Stimulated activated CD4-positive, alpha-beta T cell treated with anti-CD3 and anti-CD28 coated beads, Interleukin-15, amount 100 ng/mL, for 48 hours (primary cell): ENCODE measurements at regions not wholly inside any gene's neighbourhood (a gene's known extent, or its start where the extent isn't known, plus 50 kb on each side); places are given as distances from the start of the nearest gene placed in this dataset.

Source experiments
- DNase-seq, 2 donors: peaks; one replicate each; pipeline ENCODE4 v3.0.0-alpha.2; 2020; ENCODE audit warnings: low read depth in 2 of 2

DNA sequence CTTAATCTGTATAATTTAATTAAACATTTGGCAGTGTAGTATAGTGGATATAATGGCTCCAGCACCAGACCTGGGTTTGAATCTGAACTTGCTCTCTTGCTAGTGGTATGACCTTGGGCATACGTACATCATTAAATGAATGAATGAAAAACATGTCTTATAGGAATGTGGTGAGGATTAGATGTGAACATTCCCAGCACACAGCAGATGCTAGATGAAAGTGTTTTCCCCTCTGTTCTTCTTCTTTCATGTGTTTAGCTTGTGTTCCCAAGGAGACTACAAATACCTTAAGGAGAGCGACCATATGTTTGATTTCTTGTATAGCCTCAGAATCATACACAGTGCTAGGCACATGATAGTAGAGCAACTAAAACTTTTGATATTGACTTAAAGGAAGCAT, 56.5 kb downstream of the CT47B1 start:
- no peak for DNase-seq

DNA sequence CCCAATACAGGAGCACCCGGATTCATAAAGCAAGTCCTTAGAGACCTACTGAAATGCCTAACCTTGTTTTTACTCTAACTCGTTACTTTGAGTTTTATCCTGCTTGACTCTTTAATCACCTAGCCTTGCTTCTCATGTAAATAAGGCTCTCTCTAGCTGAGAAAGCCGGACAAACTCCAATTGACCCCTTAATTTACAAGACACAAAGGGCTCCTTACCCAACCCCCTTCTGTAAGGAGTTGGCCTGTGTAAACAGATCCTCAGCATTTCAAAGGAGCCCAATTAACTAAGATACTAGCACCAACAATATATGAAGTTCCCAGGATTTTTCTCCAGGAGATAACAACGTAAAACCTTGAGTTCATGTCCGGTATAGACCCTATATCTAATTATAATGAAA, 61.7 kb downstream of the CT47B1 start:
- DNase-seq: no peak

DNA sequence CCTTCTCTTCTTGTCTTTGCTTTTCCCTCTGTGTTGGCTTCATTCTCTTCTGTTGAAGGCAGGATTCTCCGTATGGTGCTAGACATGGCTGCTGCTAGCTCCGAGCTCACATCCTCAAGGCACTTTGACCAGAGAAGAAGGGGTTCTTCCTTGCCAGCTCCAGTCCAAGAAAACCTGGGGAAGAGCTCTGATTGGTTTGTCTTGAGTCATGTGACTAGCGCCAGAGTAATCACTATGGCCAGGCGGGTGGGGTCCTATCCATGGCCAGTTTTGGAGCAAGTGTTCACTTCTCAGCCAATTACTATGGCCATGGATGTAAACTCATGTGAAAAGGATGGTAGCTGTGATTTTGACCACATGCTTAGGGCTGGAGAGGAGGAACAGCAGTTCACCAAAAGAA, 74.2 kb downstream of the CT47B1 start:
- no peak for DNase-seq

DNA sequence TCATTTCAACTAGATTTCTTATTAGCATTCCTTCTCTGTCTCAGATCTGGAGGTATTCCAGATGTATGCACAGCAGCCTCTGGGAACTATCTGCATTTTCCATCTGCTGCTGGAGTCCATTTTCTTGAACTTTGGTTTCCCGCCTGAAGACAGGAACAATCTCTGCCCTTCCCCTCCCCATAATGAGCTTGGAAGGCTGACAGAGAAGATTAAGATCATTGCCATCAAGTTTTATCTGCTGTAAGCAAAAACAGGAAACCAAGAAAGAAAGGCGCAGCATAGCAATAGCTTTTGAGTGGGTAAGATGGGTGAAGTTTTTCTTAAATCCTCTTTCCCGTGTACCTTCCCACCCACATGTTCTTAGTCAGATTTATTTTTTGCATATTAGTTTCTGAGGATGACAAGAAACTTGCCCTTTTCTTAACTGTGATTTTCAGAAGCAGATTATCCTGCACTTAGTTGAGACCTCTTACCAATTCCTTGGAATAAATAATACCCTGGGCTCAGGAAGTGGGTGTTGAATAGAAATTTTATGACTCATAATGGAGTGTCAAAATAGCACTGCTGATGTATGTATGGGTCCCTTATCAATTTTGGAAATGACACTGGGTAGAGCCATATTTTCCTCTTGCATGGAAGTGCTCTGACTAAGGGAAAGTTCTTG, 78.3 kb downstream of the CT47B1 start:
- DNase-seq: no peak

DNA sequence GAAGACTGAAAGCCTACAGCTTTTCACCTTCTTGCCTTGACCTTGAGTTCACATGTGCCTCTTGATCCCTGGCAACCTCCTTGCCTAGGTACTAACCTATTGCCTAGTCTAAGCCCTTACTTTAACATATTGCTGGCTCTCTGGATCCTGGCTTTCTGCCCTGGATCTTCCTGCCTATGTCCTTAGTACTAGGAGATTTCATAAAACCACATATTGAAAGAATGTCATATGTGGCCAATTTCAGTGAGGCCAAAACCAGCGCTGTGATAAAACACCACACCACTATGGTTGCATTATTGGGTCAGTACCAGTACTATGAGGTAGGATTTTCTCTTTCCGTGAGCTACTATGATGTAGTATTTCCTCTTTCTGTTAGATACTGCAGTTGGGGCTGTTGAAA, 80.4 kb downstream of the CT47B1 start:
- no peak for DNase-seq

DNA sequence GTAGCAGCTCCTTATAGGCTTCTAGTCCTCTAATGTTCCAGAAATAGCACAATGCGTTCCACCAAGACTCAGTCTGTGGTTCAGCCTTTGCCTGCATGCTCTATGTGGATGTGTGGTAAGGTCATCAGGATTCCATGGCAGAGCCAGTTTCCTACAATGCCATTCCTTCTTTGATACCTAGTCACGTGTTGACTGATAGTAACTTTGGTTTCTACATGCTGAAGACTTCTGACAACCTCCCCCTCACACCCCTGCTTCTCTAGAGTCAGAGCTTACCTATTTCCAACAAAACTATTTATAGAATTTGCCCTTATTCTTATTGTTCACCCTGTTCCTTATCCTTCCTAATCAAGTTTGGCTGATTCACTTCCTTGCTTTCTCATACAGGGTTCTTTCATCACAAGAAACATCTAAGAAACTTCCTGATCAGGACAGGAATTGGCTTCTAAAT, 81.1 kb downstream of the CT47B1 start:
- DNase-seq: no peak

DNA sequence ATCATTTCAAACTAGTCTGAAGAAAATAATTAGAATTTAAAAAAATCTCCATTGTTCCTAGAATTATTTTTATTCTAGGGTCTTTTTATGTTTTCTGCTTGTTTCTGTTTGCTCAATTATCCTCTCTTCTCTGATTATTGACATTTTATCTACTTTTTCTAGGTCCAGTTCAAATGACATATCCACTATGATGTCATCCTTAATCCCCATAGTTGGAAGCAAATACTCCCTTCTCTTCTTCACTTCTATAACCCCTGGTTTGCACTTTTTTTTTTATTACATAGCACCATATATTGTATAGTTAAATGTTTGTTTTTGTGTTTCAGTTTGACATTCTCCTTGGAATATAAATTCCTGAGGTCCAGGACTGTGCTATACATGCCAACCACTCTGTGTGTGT, 82.6 kb downstream of the CT47B1 start:
- DNase-seq: no peak

DNA sequence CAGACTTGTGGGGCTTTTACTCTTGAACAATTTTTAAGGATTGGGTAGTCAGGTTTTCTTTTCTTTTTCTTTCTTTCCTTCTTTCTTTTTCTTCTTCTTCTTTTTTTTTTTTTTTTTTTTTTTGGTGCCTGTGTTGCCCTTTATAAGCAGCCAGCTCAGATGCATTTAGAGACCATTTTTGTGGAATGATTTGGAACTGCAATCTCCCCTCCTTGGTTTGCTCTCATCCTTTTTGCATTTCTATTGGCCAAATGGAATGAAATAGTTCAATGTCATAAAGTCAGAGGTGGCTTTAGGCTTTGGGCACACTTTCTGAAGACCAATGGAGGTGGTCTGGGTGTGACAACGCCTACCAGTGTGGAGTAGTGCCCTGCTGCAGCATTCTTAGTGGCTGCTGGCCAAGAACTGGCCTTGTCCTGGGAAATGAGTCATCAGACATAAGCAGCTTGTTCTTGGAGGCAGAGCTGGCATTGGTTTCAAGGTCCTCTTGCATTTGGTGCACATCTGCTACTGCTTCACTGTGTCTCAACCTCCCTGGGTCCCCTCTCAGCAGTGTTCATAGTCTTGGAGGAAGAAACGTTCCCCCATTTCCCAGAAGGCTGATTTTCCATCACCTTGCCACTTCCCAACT, 84.5 kb downstream of the CT47B1 start:
- no peak for DNase-seq

DNA sequence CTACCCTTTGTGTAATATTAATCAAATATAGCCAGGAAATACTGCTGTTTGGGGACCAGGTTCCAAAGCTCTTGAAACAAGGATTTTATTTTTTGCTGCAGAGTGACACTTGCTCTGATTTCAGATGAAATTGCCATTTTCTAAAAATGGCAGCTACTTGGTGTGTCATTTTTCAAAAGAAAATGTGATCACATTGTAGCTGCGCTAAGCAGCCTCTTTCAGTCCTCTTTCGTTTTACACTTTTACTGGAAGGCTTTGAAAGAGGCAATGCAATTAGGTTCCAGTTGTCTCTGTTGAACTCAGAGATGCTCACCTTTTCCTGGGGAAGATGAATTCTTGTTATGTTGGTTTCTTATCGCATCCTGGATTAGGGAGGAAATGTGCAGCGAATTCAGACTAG, 85.1 kb downstream of the CT47B1 start:
- DNase-seq: no peak

DNA sequence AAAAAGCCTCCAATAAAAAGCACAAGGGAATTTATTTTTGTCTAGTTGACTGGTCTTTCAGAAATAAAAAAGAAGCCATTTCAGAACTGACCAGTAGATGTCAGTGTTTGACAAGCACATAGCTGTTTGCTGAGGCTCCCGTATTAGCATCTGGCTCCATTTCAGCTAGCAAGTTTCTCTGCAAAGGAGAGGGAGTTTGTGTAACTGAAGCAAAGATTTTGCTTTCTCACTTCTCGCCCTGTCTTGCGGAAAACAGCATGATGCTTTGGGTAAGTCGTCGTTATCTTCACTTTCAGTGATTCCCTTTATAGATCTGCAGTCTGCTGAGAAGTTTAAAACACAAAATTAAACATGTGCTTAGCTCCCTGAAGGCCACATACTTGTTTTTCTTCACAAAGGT, 85.5 kb downstream of the CT47B1 start:
- no peak for DNase-seq

DNA sequence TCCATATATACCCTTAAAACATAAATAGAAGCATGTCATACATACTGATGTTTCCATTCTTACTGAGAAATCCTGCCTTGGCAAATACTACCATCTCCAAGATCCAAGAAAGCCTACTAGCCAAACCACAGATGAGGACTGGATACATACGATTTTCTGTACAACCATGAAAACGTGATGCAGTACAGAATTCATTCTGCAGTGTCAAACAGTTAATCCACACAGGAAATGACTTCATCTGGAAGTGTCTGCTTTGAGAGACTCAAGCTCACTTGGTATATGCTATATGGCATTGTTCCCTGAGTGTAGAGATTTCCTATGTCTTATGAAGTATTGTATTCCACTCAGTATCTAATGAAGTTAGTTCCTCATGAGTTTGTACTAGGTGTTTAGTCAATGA, 94.3 kb downstream of the CT47B1 start:
- DNase-seq: no peak

DNA sequence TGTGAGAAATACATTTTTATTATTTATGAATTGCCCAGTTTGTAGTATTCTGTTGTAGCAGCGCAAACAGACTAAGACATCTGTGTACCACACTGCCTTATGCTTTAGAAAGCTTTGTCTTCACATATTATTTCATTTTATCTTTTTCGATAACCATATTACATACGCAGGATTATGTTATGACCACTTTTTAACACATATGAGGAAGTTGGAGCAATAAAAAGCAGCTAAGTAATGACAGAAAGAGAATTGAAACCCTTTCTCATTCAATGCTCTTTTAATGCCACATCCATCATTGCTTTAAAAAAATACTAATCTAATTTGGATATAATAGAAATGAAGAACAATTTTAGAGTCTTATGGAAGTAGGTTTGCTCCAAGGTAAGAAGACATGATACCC, 99.7 kb downstream of the CT47B1 start:
- no peak for DNase-seq

DNA sequence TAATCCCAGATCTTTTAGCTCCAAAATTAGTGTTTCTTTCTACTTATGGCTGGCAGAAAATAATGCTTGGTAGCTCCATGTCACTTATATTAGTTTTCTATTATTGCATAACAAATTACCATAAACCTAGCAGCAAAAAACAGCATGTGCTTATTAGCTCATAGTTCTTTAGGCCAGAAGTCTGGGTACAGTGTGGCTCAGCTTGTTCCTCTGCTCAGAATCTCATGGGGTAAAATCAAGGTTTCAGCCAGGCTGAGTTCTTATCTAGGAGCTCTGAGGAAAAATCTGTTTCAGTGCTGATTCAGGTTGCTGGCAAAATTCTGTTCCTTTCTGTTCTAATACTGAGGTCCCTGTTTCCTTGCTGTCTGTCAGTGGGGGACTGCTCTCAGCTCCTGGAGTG, 101.1 kb downstream of the CT47B1 start:
- DNase-seq: no peak

DNA sequence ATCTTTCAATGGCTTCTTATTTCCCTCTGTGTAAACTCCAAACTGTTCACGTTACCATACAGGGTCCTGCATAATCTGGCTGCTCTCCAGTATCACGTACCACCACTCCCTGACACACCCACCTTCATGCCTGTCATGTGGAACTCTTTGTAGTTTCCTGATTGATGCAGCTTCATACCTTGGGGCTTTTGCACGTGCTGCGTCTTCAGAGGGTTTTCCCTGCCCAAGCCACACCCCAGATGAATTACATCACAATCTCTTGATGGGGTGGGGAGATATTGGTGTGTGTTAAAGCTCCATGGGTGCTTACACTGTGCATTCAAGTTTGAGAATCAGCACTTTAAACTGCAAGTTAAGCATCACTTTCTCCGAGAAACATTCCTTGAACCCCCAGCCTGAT, 101.9 kb downstream of the CT47B1 start:
- no peak for DNase-seq

DNA sequence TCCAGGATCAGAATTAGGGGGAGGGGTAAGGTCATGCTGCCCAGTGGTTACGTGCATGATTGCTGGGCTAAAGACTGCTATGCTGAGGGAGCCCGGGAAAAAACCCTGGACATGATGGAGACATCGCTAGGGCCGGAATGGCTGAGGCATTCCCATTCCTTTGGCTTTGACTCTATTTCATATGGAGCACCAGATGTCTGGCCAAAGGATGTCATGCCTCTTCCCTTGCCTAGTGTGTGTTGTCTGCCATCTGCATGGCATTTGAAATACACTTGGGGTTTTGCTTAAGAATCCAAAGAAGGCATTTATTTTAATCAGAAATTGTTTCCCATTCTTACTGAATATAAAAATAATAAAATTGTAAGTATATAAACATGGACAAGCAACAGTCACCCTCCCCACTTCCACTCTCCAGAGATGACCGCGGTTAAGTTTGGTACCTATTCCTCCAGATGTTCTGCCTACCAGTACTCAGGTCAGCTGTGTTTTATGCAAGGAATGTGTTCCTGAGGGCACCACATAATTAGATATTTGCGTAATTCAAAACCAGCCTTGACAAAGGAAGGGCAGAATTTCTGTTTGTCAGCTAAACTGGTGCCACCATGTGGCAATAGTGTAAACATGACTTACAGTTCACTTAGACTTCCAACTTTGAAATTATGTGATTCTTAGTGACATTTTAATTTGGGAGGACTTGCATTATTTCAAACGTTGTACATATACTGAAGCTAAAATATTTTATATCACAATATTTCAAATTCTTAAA, 105.9 kb downstream of the CT47B1 start:
- DNase-seq: no peak

DNA sequence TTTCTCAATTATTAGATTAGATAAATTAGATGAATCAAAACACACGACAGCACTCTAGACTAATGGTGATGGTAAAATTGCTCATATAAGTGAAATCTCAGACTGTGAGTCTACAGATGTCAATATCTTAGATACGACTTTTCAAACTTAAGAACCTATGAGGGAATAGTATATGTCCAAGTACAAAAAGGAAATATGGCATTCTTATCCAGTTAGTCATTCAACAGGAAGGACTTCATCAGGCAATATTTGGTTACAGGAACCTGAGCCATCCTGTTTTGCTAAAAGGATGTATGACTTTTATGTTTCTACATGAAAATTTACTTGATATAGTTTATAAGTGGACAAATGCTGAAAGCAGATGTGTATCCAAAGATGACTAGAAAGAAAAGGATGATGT, 107.0 kb downstream of the CT47B1 start:
- DNase-seq: no peak

DNA sequence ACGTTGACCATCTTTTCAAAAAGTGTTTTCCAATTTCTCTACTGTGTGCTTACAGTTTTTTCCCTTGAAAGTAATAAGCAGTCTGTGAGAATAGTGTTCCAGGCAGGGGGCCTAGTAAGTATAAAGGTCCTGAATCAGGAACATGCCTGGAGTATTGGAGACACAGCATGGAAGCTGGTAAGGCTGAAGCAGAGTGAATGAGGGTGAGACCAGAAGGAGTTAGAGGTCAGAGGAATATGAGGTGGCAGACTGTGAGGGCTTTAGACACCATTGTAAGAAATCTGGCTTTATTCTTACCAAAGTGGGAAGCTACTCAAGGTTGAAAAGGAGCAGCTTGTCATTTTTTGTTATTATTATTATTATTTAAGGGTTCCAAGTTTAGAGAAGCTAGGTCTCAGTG, 107.4 kb downstream of the CT47B1 start:
- no peak for DNase-seq

DNA sequence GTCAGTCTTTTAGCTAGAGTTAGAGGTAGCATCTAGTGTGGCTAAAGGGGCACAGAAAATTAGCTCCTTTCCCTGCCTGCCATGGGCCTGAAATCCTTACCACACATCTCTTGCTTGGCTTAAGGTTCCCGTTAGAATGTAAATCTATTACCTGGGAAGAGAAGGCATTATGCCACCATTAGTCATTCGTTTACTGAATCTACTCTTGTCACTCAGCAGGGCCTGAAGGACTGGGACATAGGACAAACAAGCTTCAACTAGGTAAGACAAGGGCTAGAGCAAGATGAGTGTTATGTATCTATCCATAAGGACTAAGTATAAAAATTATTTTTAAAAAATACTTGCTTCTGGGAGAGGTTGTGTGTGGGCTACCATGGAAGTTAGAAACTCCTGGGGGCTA, 112.4 kb downstream of the CT47B1 start:
- DNase-seq: no peak

DNA sequence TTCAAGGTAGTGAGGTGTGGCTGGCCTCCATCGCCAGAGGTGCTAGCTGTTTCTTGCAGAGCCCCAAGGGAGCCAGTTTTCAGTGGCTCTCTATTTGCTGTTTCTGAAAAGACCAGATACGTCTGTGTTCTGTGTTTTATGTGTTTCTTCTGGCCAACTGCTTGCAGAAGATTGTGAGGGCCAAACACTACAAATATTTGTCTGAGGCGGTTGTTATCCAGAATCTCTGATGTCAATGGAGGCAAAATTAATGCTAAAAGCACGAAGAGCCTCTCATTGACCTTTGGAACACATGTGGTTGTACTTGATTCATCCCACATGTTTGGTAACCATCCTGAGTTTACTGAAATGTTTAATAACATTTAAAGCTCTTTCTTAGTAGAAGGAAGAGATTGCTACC, 113.9 kb downstream of the CT47B1 start:
- no peak for DNase-seq

DNA sequence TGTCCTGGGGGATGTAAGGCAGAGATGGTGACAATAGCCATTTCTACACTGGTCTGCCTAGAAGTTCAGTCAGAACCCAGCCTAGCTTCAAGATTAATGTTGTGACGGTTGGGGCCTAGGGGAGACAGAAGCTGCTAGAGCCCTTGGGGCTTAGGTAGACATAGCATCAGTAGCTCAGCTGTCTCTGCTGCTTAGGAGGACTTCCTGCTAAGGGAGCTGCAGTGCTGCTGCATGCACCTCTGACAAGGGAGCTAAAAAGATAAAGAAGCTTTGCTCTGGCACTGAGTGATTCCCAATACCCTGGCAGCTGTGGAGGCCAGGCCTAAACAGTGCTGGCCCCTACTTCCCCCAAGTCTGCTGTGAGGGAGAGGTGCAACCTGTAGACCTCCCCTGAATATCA, 116.0 kb downstream of the CT47B1 start:
- no peak for DNase-seq

DNA sequence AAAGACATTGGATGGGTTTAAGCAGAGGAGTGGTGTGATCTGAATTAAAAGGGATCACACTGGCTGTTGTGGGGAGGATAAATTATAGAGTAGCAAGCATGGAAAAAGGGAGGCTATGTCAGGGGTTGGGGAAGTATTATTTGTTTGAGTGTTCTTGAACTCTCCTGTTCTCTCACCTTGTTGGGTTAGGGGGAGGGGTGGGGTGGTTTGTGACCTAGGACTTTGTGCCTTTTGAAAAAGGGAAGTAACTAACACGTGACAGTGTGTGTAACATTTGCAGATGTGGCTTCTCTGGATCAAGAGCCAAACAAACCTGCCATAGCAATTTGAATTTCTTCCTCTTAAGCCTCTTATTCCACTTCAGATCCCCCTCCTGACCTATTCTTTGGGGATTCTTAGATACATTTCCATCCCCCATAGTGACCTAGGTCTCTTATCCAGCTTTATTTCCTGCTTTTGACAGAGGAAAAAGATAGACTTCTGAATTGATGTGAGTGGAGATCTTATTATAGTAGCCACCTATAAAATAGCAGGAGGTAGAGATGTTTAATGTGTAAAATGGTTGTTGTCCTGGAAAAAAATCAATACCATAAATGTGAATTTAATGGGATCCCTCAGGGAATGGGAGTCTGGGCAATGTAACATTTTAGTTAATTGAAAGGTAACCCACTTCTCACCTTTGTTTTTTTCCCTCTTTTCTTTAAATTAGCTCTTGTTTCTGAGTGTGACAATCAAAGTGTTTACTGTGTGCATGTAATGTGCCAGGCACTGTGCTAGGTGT, 120.4 kb downstream of the CT47B1 start:
- DNase-seq: no peak
